Renal pelvis (tissue), 1 donor: ENCODE measurements at regions not wholly inside any gene's neighbourhood (a gene's known extent, or its start where the extent isn't known, plus 50 kb on each side); places are given as distances from the start of the nearest gene placed in this dataset.

Experiments used
- DNase-seq: peaks from one replicate; pipeline ENCODE4 v3.0.0-alpha.2; 2013

- DNase-seq: no peak
Measured at GRCh38 chr7:31456646-31457368, 57.1 kb upstream of the ITPRID1 start.

GRCh38 chr7:31457551-31457950 lies 56.3 kb upstream of the ITPRID1 start:
- DNase-seq: no peak

DNA sequence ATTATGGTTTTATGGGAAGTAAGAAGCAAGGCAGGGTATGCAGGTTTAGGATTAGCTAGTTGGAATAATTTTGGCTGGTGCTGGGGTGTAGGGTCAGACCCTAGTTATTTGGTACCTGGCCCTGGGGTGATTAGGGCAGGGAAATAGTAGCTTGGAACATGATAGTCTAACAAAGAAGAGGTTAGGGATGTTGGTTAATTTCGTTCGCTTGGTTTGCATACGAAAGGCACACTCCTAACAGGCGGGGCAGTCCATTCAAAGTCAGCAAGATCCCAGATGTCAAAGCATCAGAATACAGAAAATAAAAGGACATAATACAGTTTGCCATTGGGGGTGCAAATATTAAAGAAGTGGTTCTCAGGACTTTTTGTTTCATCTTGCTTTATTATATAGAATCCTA lies 55.7 kb upstream of the ITPRID1 start:
- no peak for DNase-seq

DNA sequence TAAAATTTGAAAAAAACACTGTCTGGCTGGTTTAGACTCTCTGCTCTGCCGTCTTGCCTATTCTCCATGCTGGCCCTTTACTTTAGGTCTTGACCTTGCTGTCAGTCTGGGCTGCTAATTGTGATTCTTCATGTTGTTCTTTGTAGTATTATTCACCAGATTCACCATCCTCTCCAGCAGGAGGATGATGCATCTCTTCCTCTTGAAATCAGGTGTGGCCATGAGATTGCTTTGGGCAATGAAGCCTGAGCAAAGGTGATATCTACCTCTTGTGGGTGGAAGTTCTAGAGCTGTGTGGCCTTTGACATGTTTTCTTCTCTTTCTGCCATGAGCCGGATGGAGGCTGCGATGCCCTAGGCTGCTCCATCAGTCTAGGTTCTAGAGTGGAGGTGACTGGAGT lies 51.3 kb upstream of the ITPRID1 start:
- no peak for DNase-seq
